ENCODE measurements at regions not wholly inside any gene's neighbourhood (a gene's known extent, or its start where the extent isn't known, plus 50 kb on each side); places are given as distances from the start of the nearest gene placed in this dataset.

DNA sequence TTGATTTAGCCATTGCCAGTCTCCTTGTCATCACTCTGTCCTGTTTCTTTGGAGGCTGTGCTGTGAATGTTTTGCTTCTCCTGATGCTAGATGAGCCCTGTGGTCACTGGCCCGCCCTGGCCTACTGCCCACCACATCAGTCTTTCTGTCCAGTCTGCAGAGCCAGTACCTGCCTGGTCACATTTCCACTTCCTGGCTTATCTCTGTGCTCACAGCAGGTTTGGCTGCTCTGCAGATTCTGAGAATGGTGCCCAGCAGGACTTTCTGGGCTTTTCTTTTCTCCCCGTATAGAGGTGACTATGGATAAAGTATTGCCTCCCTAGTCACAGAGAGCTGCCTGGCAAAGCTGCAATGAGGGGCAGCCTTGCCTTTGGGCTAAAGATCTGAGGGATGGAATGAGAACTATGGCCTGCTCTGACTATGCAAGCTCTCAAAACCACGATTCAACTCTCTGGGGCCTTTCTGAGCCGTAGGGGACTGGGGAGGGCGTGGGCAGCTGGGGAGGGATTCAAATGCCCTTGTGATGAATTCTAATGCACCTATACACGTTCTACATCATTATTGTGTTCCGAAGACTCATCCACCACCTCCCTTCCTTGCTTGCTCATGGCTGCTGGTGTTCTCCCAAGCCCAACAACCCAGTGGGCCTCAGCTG is 410.4 kb upstream of the NPVF start:
- DNase-seq = no peak

DNA sequence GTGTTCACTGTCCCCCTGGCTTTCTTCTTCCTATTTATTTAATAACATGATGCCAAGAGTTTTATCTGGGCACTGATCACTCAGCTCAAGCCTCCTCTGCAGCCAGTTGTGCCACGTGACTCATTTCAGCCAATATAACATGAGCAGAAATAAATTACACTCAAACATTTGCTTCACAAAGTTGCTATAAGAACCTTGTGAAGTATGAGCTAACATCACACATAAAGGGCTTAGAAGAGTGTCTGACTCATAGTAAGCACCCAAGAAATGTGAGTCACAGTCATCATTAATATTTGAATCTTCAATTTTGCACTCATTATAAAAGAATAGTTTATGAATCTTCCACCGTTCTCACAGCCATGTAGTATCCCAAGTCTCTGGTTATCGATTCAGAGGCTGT is 414.6 kb upstream of the NPVF start:
- DNase-seq = no peak

DNA sequence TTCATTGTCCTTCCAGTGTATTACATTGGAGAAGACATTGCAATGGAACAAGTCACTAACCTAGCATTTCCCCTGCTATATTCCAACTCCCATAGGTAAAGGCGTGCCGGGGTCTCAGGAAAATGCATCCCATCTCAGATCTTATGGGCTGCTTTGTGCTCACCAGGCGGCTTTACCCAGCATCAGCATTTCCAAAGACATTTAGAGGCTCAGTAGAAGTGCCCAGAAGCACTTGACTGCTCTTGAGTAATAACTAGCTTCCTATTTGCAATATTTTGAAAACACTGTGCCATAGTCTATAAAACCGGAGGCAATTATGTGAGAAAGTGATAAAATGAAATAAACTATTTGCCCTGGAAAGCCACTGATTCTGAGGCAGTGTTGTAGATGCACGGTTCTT is 415.0 kb upstream of the NPVF start:
- no peak for DNase-seq

DNA sequence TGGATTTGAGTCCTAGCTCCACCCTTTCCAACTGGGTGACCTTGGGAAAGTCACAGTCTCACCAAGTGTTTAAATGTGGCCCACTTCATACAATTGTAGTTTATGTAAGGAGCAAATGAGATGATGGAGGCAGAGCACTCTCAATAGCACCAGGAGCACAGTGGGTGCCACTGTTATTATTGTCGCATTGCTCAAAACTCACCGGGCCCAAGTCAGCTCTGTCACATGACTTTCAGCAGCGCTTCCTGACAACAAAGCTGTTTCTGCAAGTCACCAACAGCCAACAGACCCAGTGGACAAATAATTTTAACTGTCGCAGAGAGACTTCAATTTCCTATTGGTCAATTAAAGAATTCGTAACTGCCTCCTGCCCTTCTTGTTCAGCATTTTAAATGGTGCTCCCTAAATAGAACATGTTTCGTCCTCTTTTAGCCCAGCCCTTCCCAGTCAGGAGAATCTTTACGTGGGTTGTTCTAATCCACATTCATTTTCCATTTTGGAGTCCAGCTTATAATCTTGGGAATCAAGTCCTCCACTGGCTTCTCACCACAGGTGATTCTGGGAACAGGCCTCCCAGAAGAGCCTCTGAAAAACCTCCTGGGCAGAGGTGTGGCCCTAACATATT is 415.6 kb upstream of the NPVF start:
- DNase-seq = no peak

DNA sequence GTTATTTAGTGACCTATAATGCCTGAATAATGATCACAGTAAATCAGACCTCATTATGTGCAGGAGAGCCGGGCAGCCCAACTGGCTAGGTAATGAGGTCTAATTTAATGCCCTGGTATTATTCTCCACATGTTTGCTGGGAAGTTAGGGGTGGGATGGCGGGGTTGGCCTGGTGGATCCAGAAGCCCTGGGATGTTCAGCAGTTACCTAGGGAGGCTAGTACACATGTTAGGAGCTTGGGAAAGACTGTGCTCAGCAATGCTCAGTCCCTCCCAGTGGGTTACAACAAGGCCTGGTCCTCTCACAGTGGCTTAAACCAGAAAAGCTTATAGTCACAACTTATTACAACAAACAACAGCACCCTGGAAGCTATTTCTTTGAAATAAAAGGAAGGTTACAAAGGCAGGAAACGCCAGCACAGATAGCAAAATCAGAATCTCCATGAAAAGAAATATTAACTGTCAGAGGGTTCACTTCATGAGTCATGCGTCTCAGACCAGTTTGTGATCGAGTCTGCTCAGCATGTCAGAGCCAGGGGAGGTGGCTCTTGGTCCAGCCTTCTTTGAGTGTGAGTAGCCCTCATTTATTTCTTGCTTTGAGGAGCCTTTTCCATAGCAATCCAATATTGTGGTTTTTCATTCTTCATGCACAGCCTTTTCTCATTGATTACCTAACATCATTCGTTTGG is 418.6 kb upstream of the NPVF start:
- no peak for DNase-seq

DNA sequence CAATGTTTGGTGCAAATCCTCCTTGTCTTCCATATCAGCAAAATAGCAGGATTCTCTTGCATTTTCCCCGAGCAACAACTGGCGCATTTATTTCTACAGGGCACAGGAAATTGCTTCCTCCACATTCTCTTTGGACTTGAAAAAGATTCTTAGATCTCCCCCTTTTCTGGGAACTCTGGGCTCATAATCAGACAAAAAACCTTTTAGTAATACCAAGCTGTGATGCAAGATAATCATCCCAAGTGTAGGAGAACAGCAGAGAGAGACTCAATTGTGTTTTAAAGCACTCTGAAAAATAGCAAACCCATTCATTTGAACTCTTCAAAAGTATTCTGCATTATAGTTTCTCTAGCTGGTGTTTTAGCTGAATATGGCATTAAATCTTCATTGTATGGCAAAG is 419.6 kb upstream of the NPVF start:
- no peak for DNase-seq

DNA sequence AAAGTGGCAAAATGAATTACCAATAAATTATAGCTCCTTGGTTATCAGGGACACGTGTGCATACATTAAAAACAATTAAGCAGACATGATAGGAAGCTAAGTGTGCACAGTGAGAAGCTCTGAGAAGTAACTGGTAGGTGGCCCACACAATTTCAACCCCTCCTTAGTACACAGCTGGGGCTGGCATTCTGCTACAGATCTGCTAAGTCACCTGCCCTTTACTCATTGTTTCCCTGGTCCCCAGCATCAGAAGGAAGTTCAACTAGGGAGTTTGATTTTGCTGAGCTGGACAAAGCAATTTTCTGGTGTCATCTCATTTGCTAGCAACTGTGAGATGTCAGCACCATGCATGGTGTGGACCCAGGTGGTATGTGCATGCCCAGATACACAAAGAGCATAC is 424.1 kb upstream of the NPVF start:
- DNase-seq = no peak

DNA sequence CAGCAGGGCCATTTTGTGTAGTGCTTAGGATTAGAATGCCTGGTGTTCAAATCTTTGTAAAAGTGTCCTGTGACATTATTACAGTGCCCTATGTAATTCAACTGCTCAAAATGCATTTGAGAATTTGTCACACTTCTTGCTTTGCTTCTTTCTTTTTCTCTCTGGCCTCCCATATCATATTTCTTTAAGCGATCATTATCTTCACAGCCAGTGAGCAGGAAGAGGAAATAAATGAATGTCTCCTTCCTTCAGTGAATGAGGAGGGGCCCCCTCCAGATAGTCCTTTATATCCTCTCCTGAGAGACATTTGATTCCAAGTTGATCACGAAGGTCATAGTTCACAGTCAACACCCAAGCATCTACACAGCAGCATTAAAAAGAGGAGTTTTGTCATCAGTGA is 425.1 kb upstream of the NPVF start:
- DNase-seq = no peak

DNA sequence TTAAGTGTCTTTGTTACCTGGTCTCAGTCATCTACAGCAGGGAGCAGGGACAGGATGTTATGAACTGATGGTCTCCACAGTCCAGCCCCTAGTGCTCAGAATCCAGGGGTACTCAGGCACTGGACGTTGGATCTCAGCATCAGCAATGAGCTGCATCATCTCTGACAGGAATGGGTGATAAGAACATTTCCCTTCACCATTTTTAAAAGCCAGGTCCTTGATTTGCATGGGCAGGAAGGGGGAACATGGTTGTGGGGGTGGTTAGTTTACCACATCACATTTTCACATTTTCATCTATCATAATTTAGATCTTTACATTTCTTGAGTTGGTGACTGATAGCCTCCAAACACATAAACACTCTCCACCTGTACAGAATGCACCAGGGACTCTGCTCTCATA is 427.8 kb upstream of the NPVF start:
- no peak for DNase-seq

DNA sequence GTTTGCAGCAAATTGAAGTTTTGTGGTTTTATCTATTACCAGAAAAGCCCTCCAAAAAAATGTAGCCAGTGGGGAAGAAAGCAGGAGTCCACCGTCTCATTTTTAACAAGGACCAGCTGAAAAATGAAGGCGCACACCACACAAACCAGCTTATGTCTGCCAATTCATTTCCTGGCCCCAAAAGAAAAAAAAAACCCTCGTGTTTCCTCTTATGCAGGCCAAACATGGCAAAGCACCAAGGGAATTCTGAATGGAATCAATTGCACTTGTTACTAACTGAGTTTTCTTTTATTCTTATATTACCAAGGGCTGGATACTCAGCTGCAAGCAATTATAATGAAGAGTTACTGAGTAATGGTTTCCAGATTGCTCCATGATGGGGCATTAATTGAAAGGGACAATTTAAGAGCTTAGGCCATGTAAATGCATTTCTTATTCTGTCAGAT is 428.3 kb upstream of the NPVF start:
- DNase-seq = no peak

DNA sequence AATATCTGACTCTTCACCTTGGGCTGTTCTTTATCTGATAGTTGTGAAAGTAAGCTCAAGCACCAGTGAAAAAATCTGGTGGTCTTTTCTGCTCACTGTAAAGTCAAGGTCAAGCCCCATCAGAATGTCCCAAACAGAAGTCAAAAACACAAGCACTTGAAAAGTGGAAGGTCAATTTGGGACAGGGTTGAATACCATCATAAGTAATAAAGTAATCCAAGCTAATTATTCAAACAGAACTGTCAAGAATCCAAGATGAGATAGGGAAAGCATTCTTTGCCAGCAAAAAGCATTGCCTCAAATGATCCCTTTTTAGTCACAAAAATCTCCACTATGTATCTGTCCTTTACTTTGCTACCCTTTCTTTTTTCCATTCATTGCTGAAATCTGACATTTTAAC is 430.1 kb upstream of the NPVF start:
- DNase-seq = no peak

DNA sequence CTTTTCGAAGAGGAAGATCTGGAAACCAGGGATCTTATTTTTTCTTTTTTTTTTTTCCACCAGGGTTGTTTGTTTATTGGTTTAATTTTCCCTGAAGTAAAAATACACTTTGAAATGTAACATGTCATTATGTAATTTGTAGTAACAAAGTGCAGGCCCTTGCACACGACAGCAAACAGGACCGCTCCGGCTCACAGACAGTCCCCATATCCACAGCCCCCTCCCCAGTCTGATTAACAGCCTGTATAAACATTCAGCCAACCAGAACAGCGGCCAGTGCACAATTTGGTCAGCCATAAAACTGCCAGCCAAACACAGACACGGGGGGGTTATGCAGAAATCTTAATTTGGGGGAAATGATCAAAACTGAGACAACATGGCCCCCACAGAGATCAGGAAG is 431.6 kb upstream of the NPVF start:
- DNase-seq = no peak

DNA sequence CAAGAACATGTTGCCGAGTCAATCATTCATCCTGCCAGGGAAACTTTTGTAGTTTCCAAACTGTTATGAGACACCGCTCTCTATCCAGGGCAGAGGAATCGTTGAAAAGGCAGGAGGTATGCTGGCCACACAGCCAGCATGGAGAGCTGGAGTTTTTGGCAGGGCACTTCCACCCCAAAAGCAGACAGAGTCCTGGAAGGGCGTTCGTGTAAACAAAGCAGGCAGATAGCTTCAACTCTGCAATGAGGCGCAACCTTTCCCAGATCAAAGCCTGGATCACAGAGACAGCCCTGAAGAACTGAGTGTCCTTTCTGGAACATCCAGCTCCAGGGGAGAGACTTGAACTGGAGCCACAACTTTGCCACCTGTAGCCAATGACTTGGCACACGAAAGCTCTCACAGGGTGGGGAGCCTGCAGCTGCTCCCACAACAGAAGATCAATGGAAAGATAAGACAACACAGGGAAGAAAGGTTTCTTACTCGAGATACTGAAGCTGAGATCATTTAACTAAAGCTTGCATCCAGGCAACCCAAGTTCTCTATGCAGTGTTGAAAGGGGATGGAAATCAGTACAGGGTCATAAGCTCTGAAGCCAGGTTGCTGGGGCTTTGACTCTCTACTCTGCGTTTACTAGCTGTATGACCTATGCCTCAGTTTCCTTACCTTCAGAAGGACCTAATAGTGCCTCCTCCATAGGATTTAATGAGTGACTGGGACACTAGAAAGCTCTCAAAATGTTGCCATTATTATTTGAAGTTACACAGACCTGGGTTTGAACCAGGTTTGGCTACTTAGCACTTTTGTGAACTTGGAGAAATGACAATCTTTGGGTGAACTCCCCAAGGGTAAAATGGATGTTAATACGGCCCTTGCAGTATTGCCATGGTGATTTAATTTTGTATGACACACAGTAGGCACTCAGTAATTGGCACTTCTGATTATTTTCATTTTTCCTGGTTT is 434.8 kb upstream of the NPVF start:
- no peak for DNase-seq

DNA sequence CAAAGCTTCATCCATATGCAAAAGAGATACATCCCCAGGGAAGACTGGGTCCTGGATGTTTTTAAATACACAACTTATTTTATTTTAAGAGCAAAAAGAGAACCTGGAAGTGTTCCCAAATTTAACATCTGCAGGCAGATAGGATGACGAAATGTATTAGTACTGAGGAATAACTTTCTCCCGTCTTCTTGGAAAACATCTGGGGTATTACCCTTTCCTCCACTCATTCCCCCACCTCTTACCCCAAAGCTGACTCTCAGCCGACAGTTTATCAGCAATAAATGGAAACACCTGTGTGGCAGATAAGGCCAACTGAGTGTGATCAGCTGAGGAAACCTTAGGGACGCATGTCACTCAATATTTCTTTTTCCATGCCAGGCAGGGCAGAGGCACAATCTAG is 435.6 kb upstream of the NPVF start:
- DNase-seq = no peak

DNA sequence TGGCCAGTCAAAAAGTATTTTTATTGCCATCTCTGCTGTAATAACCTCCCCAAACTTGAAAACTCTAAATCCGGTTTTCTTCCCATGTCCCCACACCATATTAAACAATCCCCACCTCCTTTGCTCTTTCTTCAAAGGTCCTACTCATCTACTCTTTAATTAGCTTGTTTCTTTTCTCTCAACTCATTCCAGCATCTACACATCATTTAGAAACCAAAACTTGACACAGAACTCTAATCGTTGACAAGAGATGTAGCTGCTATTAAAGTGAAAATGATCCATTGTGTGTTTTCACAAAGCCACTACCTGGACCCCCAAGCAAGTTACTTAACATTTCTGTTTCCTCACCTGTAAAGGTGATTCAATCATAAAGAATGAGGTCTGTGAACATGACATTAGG is 436.3 kb upstream of the NPVF start:
- DNase-seq = peak in 1 of 5 donors; percentile 16

DNA sequence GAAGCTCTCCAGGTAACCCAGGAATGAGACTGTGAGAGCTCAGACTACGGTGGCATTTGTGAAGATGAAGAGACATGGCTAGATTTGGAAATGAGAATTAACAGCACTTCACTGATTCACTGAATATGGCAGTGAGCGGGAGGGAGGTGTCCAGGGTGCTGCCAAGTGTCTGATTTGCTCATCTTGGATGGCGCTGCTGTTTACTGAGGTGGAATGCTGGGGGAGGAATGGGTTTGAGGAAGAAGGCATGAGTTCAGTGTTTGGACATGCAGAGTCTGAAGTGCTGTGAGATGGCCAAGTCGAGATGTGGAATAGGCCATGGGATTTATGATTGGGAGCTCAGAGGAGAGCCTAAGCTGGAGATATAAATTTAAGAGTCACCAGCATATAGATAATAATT is 437.1 kb upstream of the NPVF start:
- DNase-seq = no peak

DNA sequence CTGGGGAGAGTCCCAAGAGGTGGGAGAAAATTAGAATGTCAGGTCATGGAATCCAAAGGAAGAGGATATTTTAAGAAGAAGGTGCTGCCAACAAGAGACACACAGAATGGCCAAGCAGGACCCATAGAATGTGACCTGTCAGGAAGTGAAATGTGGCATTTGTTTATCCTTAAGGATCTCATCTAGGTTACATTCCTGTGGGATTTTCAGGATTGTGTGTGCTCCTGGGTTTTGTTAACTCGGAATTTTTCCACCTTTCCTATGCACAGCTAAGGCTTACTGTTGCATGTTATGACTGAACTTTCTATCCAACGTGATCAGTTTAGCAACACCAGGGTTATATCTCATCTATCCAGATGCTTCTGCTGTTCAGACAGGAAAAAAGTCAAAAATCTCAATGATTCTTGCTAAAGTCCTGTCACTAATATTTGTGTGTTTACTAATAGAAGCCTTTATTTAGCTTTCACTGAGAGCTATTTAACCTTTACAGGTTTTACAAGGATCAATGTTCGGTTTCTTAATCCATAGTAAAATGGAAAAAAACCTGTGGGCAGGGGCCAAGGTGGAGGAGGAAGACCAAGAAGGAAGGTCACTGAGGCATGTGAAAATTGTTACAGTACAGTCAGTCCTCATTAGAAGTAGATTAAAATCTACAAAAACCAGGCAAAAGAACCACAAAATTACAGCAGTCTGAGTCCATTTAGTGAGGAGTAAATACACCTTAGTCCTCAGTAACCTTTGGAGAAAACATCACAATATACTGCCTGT is 437.8 kb upstream of the NPVF start:
- DNase-seq = no peak

DNA sequence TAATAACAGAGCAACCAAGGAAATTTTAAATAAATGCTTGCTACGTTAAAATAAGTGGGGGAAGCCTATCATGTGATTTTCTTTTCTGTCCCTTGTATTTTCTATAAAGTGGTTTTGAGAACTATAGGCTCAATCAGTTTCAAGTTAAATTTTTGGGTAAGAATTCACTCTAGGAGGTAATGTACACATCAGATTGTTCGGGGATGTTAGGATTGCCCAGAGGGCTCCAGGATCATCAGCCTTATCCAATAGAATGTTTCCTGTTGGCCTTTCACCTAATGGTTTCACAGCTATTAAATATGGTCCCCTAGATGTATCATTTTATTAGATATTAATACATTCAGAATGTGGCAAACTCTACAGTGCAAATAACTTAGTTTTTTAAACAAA is 438.4 kb upstream of the NPVF start:
- DNase-seq = no peak

DNA sequence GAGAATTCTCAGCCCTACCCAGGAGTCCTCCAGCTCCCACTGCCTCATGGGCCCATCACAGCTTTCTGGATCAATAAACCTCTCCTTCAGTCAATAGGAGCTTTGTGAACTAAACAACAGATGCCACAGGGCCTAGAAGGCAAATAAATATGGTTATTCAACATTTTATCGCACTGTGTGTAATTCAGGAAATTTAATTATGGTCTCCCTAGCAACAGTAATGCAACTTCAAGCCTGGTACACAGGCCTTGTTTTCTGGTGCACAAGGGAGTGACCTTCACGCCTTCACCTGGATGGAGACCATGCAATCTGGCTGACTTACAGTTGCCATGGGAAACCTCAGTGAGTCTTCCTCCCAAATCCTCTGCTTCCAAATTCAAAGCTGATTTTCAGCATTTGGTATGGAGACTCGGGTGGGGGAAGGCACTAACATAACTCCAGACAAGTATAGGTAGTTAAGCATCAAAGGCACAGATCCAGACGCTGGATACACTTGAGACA is 441.0 kb upstream of the NPVF start:
- no peak for DNase-seq

DNA sequence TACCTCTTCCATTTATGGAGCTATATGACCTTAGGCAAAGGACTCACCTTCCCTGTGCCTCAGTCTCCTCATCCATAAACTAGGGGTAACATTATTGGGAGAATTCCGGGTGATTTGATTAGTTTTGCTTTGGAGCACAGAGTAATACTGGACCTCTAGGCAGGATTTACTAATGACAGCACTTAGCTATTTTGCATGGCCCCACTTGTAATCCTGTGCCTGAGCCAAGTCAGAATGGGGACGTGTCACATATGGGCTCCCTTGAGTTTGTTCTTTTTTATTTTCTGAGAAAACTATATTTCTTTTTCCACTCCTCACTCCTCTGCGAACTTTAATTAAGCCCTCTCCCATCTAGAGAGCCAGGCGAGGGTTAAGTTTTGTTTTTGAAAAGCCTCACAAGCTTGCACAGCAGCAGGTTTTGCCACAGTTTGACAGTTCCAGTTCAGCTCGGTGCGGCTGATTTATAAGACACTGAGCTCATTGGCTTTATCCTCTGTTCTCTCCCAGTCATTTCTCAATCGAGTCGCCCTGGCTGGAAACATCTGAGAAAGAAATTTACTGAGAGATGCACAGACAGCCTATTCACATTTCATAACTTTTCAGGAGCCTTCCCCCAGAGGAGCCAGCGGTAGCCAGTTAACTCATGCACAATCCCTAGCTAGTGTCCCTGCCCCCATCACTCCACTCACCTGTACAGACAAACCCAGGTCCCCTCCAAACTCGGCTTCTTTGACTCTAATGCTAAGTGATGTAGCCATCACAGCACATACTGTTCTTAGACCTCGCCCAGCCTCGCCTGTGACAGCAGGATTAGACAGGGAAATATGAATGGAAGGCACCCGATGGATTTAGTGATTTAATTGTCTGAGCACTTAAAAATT is 441.9 kb upstream of the NPVF start:
- DNase-seq = no peak

DNA sequence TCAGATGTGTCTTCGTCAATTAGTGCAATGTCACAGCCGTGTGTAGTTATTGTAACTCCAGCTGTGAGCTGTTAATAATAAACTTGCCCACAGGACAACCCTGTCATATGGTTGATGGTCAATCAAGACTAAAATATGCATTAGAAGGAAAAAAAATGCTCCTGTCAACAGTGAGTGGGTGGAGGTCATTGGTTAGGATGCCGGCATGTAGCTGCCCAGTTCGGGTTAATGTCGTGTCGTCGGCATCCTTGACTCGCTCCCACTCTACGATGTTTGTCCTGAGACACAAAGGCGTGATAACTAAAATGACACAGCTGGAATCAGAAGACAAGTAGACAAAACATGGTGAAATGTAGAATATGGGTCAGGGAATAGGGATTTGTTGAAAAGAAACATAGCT is 442.8 kb upstream of the NPVF start:
- DNase-seq = no peak
